Fibroblast of villous mesenchyme (primary cell): ENCODE measurements at regions not wholly inside any gene's neighbourhood (a gene's known extent, or its start where the extent isn't known, plus 50 kb on each side); places are given as distances from the start of the nearest gene placed in this dataset. TPM values are rescaled to one million over a fixed set of nuclear protein-coding genes. Genes with fewer than 3 reads are reported as not detected.

Experiments
- small RNA-seq: library from RNA; depleted of rRNA; stranded (forward); fragments of <200 nt; gene quantifications from one replicate; pipeline ENCODE3, GENCODE V24; 2012

Small RNA genes lying in the stretch of these regions (small RNA-seq; reads per million reads assigned to genes)
- gene RNU1-89P (9.6 reads per million, percentile 89 among the genes with 10 or more reads in this experiment), gene SERF1AP1 (not detected)
